ENCODE measurements at regions not wholly inside any gene's neighbourhood (a gene's known extent, or its start where the extent isn't known, plus 50 kb on each side); places are given as distances from the start of the nearest gene placed in this dataset.

DNA sequence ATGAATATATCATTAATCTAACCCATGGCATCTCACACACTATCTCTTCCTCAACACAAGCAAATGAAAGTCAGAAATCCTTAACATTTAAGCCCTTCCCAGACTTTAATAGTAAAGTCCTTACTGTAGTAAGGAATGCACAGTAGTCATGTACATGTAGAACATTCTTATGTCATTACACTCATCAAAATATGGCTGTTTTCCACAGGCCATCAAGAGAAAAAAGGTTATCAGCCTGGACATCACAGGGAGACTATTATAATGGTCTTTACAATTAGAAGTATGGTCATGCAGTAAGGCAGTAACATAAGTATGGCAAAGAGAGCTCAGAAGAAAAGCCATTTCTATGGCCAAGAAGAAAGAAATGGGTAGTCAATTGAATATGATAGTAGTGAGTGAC, 121.2 kb downstream of the SLC6A15 start:
- Histone ChIP-seq H3K79me2 (ENCODE audit: insufficient read depth, low read length) (no peaks in the 10 kb centered on the region), H3K27me3 (ENCODE audit: control insufficient read depth in 2 of 2, insufficient read depth in 2 of 2, low read length in 2 of 2) (no peaks in the 10 kb centered on the region), H3K4me1 (ENCODE audit: control insufficient read depth in 1 of 2, insufficient read depth in 2 of 2, low read length in 2 of 2) (no peaks in the 10 kb centered on the region), H3K27ac (ENCODE audit: low read depth in 1 of 2, low read length in 2 of 2) (no peak overlapping the region), H4K20me1 (ENCODE audit: insufficient read depth, low read length) (no peaks in the 10 kb centered on the region), H3K4me3 (replicated peaks in 1 of 3; ENCODE audit: low read depth in 2 of 3, low read length in 3 of 3) (no peak overlapping the region), H2AFZ (ENCODE audit: insufficient read depth, low read depth, low read length, poor library complexity, severe bottlenecking) (no peak overlapping the region), H3K4me2 (replicated peaks; ENCODE audit: extremely low read depth, low read length, poor library complexity, severe bottlenecking) (no peak overlapping the region), H3K36me3 (replicated peaks in 1 of 2; ENCODE audit: control insufficient read depth in 1 of 2, insufficient read depth in 2 of 2, low read length in 2 of 2) (no peaks in the 10 kb centered on the region), H3K9me3 (replicated peaks in 1 of 2; ENCODE audit: control insufficient read depth in 1 of 2, insufficient read depth in 1 of 2, low read length in 2 of 2) (no peaks in the 10 kb centered on the region), H3K9ac (ENCODE audit: insufficient read depth, low read length, poor library complexity, severe bottlenecking) (no peak overlapping the region)
- Mint-ChIP-seq H3K9me3 (peaks cover 0 to 5% (median 0%) of the 10 kb centered on the region in 7 donors), H3K4me3 (no peak overlapping the region), H3K27me3 (ENCODE audit: low read depth in 3 of 3) (peaks cover 0 to 2% (median 0%) of the 10 kb centered on the region in 3 donors), H3K36me3 (no peaks in the 10 kb centered on the region), H3K27ac (no peak overlapping the region), H3K4me1 (no peaks in the 10 kb centered on the region)
- intact Hi-C loops (cut with micrococcal nuclease) = no loop called here
- TF ChIP-seq, protein P1, sequence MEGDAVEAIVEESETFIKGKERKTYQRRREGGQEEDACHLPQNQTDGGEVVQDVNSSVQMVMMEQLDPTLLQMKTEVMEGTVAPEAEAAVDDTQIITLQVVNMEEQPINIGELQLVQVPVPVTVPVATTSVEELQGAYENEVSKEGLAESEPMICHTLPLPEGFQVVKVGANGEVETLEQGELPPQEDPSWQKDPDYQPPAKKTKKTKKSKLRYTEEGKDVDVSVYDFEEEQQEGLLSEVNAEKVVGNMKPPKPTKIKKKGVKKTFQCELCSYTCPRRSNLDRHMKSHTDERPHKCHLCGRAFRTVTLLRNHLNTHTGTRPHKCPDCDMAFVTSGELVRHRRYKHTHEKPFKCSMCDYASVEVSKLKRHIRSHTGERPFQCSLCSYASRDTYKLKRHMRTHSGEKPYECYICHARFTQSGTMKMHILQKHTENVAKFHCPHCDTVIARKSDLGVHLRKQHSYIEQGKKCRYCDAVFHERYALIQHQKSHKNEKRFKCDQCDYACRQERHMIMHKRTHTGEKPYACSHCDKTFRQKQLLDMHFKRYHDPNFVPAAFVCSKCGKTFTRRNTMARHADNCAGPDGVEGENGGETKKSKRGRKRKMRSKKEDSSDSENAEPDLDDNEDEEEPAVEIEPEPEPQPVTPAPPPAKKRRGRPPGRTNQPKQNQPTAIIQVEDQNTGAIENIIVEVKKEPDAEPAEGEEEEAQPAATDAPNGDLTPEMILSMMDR (IDR thresholded peaks at IDR 0.05) = no peak
- no peak for DNase-seq

DNA sequence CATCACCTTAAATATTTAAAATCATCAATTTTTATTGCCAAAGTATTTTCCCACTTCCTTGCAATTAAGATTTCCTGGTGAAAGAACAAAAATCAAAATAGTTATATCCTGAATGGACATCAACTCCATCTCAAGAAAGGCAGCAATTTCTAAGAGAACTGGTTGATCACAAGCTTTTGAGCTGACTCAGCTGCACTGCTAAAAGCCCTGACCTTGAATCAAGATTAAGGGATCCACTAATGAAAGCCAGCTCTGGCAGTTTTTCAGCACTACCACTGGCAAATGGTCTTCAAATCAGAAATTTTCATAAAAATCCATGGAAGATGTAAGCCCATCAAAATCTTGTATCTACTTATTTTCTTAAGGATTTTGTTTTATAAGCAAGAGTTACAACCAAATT, 123.4 kb downstream of the SLC6A15 start:
- Histone ChIP-seq H3K4me2 (replicated peaks; ENCODE audit: extremely low read depth, low read length, poor library complexity, severe bottlenecking) (no peak overlapping the region), H3K27me3 (ENCODE audit: control insufficient read depth in 2 of 2, insufficient read depth in 2 of 2, low read length in 2 of 2) (no peaks in the 10 kb centered on the region), H3K9me3 (replicated peaks in 1 of 2; ENCODE audit: control insufficient read depth in 1 of 2, insufficient read depth in 1 of 2, low read length in 2 of 2) (no peaks in the 10 kb centered on the region), H3K4me1 (ENCODE audit: control insufficient read depth in 1 of 2, insufficient read depth in 2 of 2, low read length in 2 of 2) (no peaks in the 10 kb centered on the region), H3K79me2 (ENCODE audit: insufficient read depth, low read length) (no peaks in the 10 kb centered on the region), H3K4me3 (replicated peaks in 1 of 3; ENCODE audit: low read depth in 2 of 3, low read length in 3 of 3) (no peak overlapping the region), H2AFZ (ENCODE audit: insufficient read depth, low read depth, low read length, poor library complexity, severe bottlenecking) (no peak overlapping the region), H3K36me3 (replicated peaks in 1 of 2; ENCODE audit: control insufficient read depth in 1 of 2, insufficient read depth in 2 of 2, low read length in 2 of 2) (no peaks in the 10 kb centered on the region), H3K9ac (ENCODE audit: insufficient read depth, low read length, poor library complexity, severe bottlenecking) (no peak overlapping the region), H3K27ac (ENCODE audit: low read depth in 1 of 2, low read length in 2 of 2) (no peak overlapping the region), H4K20me1 (ENCODE audit: insufficient read depth, low read length) (no peaks in the 10 kb centered on the region)
- H3K9me3 Mint-ChIP-seq = no peaks in the 10 kb centered on the region
- H3K36me3 Mint-ChIP-seq = no peaks in the 10 kb centered on the region
- no peak for DNase-seq
- TF ChIP-seq, protein P1 (IDR thresholded peaks at IDR 0.05) = no peak
- H3K4me3 Mint-ChIP-seq = no peak overlapping the region
- no peaks in the 10 kb centered on the region for H3K27me3 Mint-ChIP-seq (ENCODE audit: low read depth in 3 of 3)
- no peaks in the 10 kb centered on the region for H3K4me1 Mint-ChIP-seq
- no peak overlapping the region for H3K27ac Mint-ChIP-seq
- intact Hi-C loops (cut with micrococcal nuclease) = no loop called here

Measured in CD14-positive monocyte (primary cell).